ENCODE measurements at regions not wholly inside any gene's neighbourhood (a gene's known extent, or its start where the extent isn't known, plus 50 kb on each side); places are given as distances from the start of the nearest gene placed in this dataset.

DNA sequence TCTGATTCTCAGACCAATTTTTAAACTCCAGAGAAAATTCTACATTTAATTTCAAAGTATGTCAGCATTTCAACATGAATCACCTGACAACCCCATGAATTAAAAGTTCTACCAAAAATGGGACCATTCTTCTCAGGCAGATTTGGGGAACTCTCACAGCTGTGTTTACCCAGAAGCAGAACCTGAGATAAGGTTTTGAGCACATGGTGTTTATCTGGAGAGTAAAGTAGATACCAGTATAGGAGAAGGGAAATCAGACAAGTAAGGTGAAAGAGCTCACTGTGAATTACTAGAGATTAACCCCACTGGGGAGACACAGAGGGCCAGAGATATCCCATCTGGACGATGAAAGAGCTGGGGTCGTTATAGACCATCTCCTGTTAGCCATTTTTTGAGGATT lies 729.1 kb downstream of the DNAH5 start (continued):
- TF ChIP-seq ZNF146 (tag by site-specific recombination; IDR thresholded peaks at IDR 0.05) = no peak

DNA sequence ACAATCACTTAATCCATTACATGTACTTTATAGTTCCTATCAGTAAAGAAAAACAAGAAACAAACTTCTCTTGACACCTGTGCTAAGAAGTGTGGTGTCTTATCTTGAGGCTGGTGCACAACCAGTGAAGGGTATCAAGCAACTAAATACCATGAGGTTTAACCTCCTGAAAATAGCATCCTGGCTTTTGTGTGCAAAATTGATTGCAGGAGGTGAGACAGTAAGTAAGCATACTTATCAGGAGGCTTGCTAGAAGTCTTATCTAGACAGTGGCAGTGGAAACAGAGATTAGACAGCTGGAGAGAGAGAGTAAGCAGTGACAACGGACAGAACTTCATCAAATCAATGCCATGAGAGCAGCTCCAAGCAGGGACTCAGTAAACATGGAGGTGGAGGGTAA lies 730.3 kb downstream of the DNAH5 start:
- no peaks in the 10 kb centered on the region for H3K36me3 ChIP-seq (ENCODE audit: control insufficient read depth in 2 of 2, insufficient read depth in 1 of 2, low read length in 2 of 2)
- TF ChIP-seq, protein P1, sequence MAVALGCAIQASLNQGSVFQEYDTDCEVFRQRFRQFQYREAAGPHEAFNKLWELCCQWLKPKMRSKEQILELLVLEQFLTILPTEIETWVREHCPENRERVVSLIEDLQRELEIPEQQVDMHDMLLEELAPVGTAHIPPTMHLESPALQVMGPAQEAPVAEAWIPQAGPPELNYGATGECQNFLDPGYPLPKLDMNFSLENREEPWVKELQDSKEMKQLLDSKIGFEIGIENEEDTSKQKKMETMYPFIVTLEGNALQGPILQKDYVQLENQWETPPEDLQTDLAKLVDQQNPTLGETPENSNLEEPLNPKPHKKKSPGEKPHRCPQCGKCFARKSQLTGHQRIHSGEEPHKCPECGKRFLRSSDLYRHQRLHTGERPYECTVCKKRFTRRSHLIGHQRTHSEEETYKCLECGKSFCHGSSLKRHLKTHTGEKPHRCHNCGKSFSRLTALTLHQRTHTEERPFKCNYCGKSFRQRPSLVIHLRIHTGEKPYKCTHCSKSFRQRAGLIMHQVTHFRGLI (tag by site-specific recombination; IDR thresholded peaks at IDR 0.05) = no peak
- TF ChIP-seq, protein P2, sequence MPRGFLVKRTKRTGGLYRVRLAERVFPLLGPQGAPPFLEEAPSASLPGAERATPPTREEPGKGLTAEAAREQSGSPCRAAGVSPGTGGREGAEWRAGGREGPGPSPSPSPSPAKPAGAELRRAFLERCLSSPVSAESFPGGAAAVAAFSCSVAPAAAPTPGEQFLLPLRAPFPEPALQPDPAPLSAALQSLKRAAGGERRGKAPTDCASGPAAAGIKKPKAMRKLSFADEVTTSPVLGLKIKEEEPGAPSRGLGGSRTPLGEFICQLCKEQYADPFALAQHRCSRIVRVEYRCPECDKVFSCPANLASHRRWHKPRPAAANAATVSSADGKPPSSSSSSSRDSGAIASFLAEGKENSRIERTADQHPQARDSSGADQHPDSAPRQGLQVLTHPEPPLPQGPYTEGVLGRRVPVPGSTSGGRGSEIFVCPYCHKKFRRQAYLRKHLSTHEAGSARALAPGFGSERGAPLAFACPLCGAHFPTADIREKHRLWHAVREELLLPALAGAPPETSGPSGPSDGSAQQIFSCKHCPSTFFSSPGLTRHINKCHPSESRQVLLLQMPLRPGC (tag by site-specific recombination; IDR thresholded peaks at IDR 0.05) = no peak
- TF ChIP-seq ZNF433 (tag by site-specific recombination; IDR thresholded peaks at IDR 0.05; ENCODE audit: low read depth) = no peak
- no peak for TF ChIP-seq ZBTB1 (tag by site-specific recombination; IDR thresholded peaks at IDR 0.05)
- no peak for TF ChIP-seq ZNF341 (tag by site-specific recombination; IDR thresholded peaks at IDR 0.05; ENCODE audit: low read depth)
- TF ChIP-seq, protein P3, sequence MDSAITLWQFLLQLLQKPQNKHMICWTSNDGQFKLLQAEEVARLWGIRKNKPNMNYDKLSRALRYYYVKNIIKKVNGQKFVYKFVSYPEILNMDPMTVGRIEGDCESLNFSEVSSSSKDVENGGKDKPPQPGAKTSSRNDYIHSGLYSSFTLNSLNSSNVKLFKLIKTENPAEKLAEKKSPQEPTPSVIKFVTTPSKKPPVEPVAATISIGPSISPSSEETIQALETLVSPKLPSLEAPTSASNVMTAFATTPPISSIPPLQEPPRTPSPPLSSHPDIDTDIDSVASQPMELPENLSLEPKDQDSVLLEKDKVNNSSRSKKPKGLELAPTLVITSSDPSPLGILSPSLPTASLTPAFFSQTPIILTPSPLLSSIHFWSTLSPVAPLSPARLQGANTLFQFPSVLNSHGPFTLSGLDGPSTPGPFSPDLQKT (IDR thresholded peaks at IDR 0.05; ENCODE audit: borderline replicate concordance, low read depth, low read length) = no peak
- TF ChIP-seq ZNF19 (tag by site-specific recombination; IDR thresholded peaks at IDR 0.05; ENCODE audit: low read depth) = no peak
- H3K27ac ChIP-seq (ENCODE audit: extremely low read depth, low read depth, low read length) = no peak overlapping the region
- no peaks in the 10 kb centered on the region for H3K4me1 ChIP-seq (ENCODE audit: control insufficient read depth, insufficient read depth, low read length)
- POLR2A ChIA-PET = no interaction called here
- H3K9me3 ChIP-seq (ENCODE audit: control insufficient read depth, insufficient read depth, low read depth, low read length) = no peaks in the 10 kb centered on the region
- CTCF ChIA-PET = no interaction called here
- no peak overlapping the region for H3K4me3 ChIP-seq (ENCODE audit: low read depth, low read length)

DNA sequence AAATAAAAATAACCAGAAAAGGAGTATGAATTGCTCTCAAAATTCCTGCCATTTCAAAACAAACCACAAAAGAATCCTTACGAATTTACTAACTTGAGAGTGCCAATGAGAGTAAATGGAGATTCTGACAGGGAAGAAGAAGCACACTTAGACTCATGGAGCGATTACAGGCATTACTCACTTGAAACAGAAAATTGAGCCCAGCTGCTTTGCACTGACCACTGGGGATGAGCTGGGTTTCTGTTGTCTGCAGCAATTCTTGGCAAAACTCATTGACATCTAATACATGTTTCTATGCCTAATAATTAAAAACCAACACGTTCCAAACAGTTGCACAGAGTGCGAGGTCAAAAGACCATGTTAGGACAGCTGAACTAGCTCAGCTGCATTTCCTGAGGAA lies 731.6 kb downstream of the DNAH5 start:
- H3K36me3 ChIP-seq (ENCODE audit: control insufficient read depth in 2 of 2, insufficient read depth in 1 of 2, low read length in 2 of 2) = no peaks in the 10 kb centered on the region

More for the DNA sequence above, 731.6 kb downstream of the DNAH5 start:
- H3K4me3 ChIP-seq (ENCODE audit: low read depth, low read length) = no peak overlapping the region
- no peaks in the 10 kb centered on the region for H3K4me1 ChIP-seq (ENCODE audit: control insufficient read depth, insufficient read depth, low read length)
- H3K9me3 ChIP-seq (ENCODE audit: control insufficient read depth, insufficient read depth, low read depth, low read length) = no peaks in the 10 kb centered on the region
- ChIA-PET CTCF (no interaction called here), POLR2A (no interaction called here)
- no peak overlapping the region for H3K27ac ChIP-seq (ENCODE audit: extremely low read depth, low read depth, low read length)
- TF ChIP-seq, protein P4, sequence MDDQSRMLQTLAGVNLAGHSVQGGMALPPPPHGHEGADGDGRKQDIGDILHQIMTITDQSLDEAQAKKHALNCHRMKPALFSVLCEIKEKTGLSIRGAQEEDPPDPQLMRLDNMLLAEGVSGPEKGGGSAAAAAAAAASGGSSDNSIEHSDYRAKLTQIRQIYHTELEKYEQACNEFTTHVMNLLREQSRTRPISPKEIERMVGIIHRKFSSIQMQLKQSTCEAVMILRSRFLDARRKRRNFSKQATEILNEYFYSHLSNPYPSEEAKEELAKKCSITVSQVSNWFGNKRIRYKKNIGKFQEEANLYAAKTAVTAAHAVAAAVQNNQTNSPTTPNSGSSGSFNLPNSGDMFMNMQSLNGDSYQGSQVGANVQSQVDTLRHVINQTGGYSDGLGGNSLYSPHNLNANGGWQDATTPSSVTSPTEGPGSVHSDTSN (CRISPR knock-in tag; IDR thresholded peaks at IDR 0.05) = no peak
- TF ChIP-seq ZNF366 (tag by site-specific recombination; conservative IDR thresholded peaks at IDR 0.05) = no peak
- TF ChIP-seq, protein P5, sequence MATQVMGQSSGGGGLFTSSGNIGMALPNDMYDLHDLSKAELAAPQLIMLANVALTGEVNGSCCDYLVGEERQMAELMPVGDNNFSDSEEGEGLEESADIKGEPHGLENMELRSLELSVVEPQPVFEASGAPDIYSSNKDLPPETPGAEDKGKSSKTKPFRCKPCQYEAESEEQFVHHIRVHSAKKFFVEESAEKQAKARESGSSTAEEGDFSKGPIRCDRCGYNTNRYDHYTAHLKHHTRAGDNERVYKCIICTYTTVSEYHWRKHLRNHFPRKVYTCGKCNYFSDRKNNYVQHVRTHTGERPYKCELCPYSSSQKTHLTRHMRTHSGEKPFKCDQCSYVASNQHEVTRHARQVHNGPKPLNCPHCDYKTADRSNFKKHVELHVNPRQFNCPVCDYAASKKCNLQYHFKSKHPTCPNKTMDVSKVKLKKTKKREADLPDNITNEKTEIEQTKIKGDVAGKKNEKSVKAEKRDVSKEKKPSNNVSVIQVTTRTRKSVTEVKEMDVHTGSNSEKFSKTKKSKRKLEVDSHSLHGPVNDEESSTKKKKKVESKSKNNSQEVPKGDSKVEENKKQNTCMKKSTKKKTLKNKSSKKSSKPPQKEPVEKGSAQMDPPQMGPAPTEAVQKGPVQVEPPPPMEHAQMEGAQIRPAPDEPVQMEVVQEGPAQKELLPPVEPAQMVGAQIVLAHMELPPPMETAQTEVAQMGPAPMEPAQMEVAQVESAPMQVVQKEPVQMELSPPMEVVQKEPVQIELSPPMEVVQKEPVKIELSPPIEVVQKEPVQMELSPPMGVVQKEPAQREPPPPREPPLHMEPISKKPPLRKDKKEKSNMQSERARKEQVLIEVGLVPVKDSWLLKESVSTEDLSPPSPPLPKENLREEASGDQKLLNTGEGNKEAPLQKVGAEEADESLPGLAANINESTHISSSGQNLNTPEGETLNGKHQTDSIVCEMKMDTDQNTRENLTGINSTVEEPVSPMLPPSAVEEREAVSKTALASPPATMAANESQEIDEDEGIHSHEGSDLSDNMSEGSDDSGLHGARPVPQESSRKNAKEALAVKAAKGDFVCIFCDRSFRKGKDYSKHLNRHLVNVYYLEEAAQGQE (tag by site-specific recombination; IDR thresholded peaks at IDR 0.05) = no peak
- TF ChIP-seq ZSCAN30 (tag by site-specific recombination; IDR thresholded peaks at IDR 0.05) = no peak
- no peak for TF ChIP-seq ZNF555 (tag by site-specific recombination; conservative IDR thresholded peaks at IDR 0.05)
- TF ChIP-seq, protein P6, sequence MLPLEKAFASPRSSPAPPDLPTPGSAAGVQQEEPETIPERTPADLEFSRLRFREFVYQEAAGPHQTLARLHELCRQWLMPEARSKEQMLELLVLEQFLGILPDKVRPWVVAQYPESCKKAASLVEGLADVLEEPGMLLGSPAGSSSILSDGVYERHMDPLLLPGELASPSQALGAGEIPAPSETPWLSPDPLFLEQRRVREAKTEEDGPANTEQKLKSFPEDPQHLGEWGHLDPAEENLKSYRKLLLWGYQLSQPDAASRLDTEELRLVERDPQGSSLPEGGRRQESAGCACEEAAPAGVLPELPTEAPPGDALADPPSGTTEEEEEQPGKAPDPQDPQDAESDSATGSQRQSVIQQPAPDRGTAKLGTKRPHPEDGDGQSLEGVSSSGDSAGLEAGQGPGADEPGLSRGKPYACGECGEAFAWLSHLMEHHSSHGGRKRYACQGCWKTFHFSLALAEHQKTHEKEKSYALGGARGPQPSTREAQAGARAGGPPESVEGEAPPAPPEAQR (tag by site-specific recombination; IDR thresholded peaks at IDR 0.05) = no peak
- TF ChIP-seq ZFP41 (tag by site-specific recombination; IDR thresholded peaks at IDR 0.05; ENCODE audit: borderline replicate concordance) = no peak
